Activated T-cell treated with anti-CD3 and anti-CD28 coated beads, Interleukin-2, amount 50 U/mL, for 72 hours (primary cell): ENCODE measurements at regions not wholly inside any gene's neighbourhood (a gene's known extent, or its start where the extent isn't known, plus 50 kb on each side); places are given as distances from the start of the nearest gene placed in this dataset.

Experiments used
- ATAC-seq, 2 donors: fragments of 150-1000 bp; cut with Tn5 transposase; replicated peaks in 1 of 2; 2 replicates each; pipeline ENCODE4 v1.10.0; 2021; ENCODE audit warnings: moderate library complexity in 2 of 2, mild to moderate bottlenecking in 1 of 2
- DNase-seq, 2 donors: peaks; one replicate each; pipeline ENCODE4 v3.0.0; 2021 to 2022; ENCODE audit warnings: mixed read lengths in 1 of 2
- H3K27ac Mint-ChIP-seq: one replicate; pipeline ENCODE4 v1.8.0; 2022; ENCODE audit warnings: mild to moderate bottlenecking, moderate library complexity, mixed read lengths
- H3K27me3 Mint-ChIP-seq: one replicate; pipeline ENCODE4 v1.8.0; 2022; ENCODE audit warnings: low read depth, mixed read lengths
- H3K36me3 Mint-ChIP-seq, 2 donors: one replicate each; pipeline ENCODE4 v1.8.0; 2022; ENCODE audit warnings: mixed read lengths in 2 of 2, mild to moderate bottlenecking in 1 of 2; ENCODE audit not compliant: insufficient read depth in 2 of 2
- H3K4me1 Mint-ChIP-seq: one replicate; pipeline ENCODE4 v1.8.0; 2022; ENCODE audit warnings: low read depth, mixed read lengths
- H3K4me3 Mint-ChIP-seq, 2 donors: one replicate each; pipeline ENCODE4 v1.8.0; 2022; ENCODE audit warnings: mild to moderate bottlenecking in 2 of 2, mixed read lengths in 2 of 2, moderate library complexity in 2 of 2
- H3K9me3 Mint-ChIP-seq, 2 donors: one replicate each; pipeline ENCODE4 v1.8.0; 2022; ENCODE audit warnings: mixed read lengths in 2 of 2

- Mint-ChIP-seq H3K4me3 (no peak overlapping the region), H3K4me1 (no peaks in the 10 kb centered on the region), H3K9me3 (peaks cover 0 to 2% of the 10 kb centered on the region in 2 donors), H3K36me3 (no peaks in the 10 kb centered on the region), H3K27me3 (no peaks in the 10 kb centered on the region), H3K27ac (no peak overlapping the region)
- no peak for DNase-seq
- ATAC-seq: no peak
Measured at GRCh38 chr10:131003455-131003854, 308.1 kb downstream of the TCERG1L start.

- ATAC-seq: no peak
- no peak overlapping the region for H3K27ac Mint-ChIP-seq
- H3K27me3 Mint-ChIP-seq: no peaks in the 10 kb centered on the region
- H3K4me3 Mint-ChIP-seq: no peak overlapping the region
- H3K36me3 Mint-ChIP-seq: no peaks in the 10 kb centered on the region
- H3K4me1 Mint-ChIP-seq: no peaks in the 10 kb centered on the region
- no peak for DNase-seq
- H3K9me3 Mint-ChIP-seq: peaks cover 0 to 2% of the 10 kb centered on the region in 2 donors
Measured at GRCh38 chr10:131004276-131004675, 307.2 kb downstream of the TCERG1L start.

- no peak overlapping the region for H3K4me3 Mint-ChIP-seq
- no peaks in the 10 kb centered on the region for H3K4me1 Mint-ChIP-seq
- ATAC-seq: no peak
- H3K36me3 Mint-ChIP-seq: no peaks in the 10 kb centered on the region
- peaks cover 0 to 2% of the 10 kb centered on the region in 2 donors for H3K9me3 Mint-ChIP-seq
- no peak overlapping the region for H3K27ac Mint-ChIP-seq
- no peaks in the 10 kb centered on the region for H3K27me3 Mint-ChIP-seq
- no peak for DNase-seq
Measured at GRCh38 chr10:131006458-131007256, 304.9 kb downstream of the TCERG1L start.

- no peak overlapping the region for H3K4me3 Mint-ChIP-seq
- H3K36me3 Mint-ChIP-seq: no peaks in the 10 kb centered on the region
- H3K9me3 Mint-ChIP-seq: peaks cover 0 to 2% of the 10 kb centered on the region in 2 donors
- no peak for DNase-seq
- no peak overlapping the region for H3K27ac Mint-ChIP-seq
- ATAC-seq: no peak
- no peaks in the 10 kb centered on the region for H3K4me1 Mint-ChIP-seq
- no peaks in the 10 kb centered on the region for H3K27me3 Mint-ChIP-seq
Measured at GRCh38 chr10:131009791-131010190, 301.7 kb downstream of the TCERG1L start.

- no peak for DNase-seq
- H3K9me3 Mint-ChIP-seq: no peaks in the 10 kb centered on the region
- no peak for ATAC-seq
- H3K27me3 Mint-ChIP-seq: no peaks in the 10 kb centered on the region
- H3K4me3 Mint-ChIP-seq: no peak overlapping the region
- H3K36me3 Mint-ChIP-seq: no peaks in the 10 kb centered on the region
- H3K27ac Mint-ChIP-seq: no peak overlapping the region
- H3K4me1 Mint-ChIP-seq: no peaks in the 10 kb centered on the region
Measured at GRCh38 chr10:131010965-131011575, 300.5 kb downstream of the TCERG1L start.

- ATAC-seq (no peak), DNase-seq (no peak)
- Mint-ChIP-seq H3K9me3 (no peaks in the 10 kb centered on the region), H3K4me3 (no peak overlapping the region), H3K27ac (no peak overlapping the region), H3K27me3 (no peaks in the 10 kb centered on the region), H3K36me3 (no peaks in the 10 kb centered on the region), H3K4me1 (no peaks in the 10 kb centered on the region)
Measured at GRCh38 chr10:131011936-131012640, 299.4 kb downstream of the TCERG1L start.

- H3K27ac Mint-ChIP-seq: no peak overlapping the region
- no peaks in the 10 kb centered on the region for H3K4me1 Mint-ChIP-seq
- DNase-seq (no peak), ATAC-seq (no peak)
- H3K9me3 Mint-ChIP-seq: no peaks in the 10 kb centered on the region
- H3K36me3 Mint-ChIP-seq: no peaks in the 10 kb centered on the region
- no peak overlapping the region for H3K4me3 Mint-ChIP-seq
- no peaks in the 10 kb centered on the region for H3K27me3 Mint-ChIP-seq
Measured at GRCh38 chr10:131012641-131012985, 298.9 kb downstream of the TCERG1L start.

- H3K36me3 Mint-ChIP-seq: no peaks in the 10 kb centered on the region
- no peak for DNase-seq
- no peaks in the 10 kb centered on the region for H3K4me1 Mint-ChIP-seq
- H3K27me3 Mint-ChIP-seq: no peaks in the 10 kb centered on the region
- no peak for ATAC-seq
- H3K9me3 Mint-ChIP-seq: no peaks in the 10 kb centered on the region
- no peak overlapping the region for H3K27ac Mint-ChIP-seq
- H3K4me3 Mint-ChIP-seq: no peak overlapping the region
Measured at GRCh38 chr10:131013281-131013912, 298.1 kb downstream of the TCERG1L start.

- Mint-ChIP-seq H3K9me3 (no peaks in the 10 kb centered on the region), H3K4me3 (no peak overlapping the region), H3K27me3 (no peaks in the 10 kb centered on the region), H3K4me1 (no peaks in the 10 kb centered on the region), H3K36me3 (no peaks in the 10 kb centered on the region), H3K27ac (no peak overlapping the region)
- DNase-seq (no peak), ATAC-seq (no peak)
Measured at GRCh38 chr10:131014271-131014670, 297.2 kb downstream of the TCERG1L start.

GRCh38 chr10:131015271-131015670, 296.2 kb downstream of the TCERG1L start:
- ATAC-seq: no peak
- no peak overlapping the region for H3K4me3 Mint-ChIP-seq
- H3K4me1 Mint-ChIP-seq: no peaks in the 10 kb centered on the region

GRCh38 chr10:131016556-131016955, 295.0 kb downstream of the TCERG1L start:
- DNase-seq: no peak
- H3K4me1 Mint-ChIP-seq: no peaks in the 10 kb centered on the region
- no peak overlapping the region for H3K27ac Mint-ChIP-seq
- no peak for ATAC-seq
- H3K36me3 Mint-ChIP-seq: no peaks in the 10 kb centered on the region
- no peak overlapping the region for H3K4me3 Mint-ChIP-seq
- H3K27me3 Mint-ChIP-seq: no peaks in the 10 kb centered on the region
- H3K9me3 Mint-ChIP-seq: no peaks in the 10 kb centered on the region

More at GRCh38 chr10:131015271-131015670, 296.2 kb downstream of the TCERG1L start:
- no peaks in the 10 kb centered on the region for H3K36me3 Mint-ChIP-seq
- no peaks in the 10 kb centered on the region for H3K27me3 Mint-ChIP-seq
- no peaks in the 10 kb centered on the region for H3K9me3 Mint-ChIP-seq
- no peak overlapping the region for H3K27ac Mint-ChIP-seq
- DNase-seq: no peak

- H3K9me3 Mint-ChIP-seq: no peaks in the 10 kb centered on the region
Measured at GRCh38 chr10:131017566-131018285, 293.8 kb downstream of the TCERG1L start.

More at GRCh38 chr10:131017566-131018285, 293.8 kb downstream of the TCERG1L start:
- Mint-ChIP-seq H3K4me3 (no peak overlapping the region), H3K4me1 (no peaks in the 10 kb centered on the region), H3K27ac (no peak overlapping the region), H3K36me3 (no peaks in the 10 kb centered on the region), H3K27me3 (no peaks in the 10 kb centered on the region)
- DNase-seq (no peak), ATAC-seq (no peak)
